Stimulated activated CD8-positive, alpha-beta memory T cell treated with anti-CD3 and anti-CD28 coated beads, Interleukin-4, amount 100 ng/mL, for 48 hours (primary cell): ENCODE measurements at regions not wholly inside any gene's neighbourhood (a gene's known extent, or its start where the extent isn't known, plus 50 kb on each side); places are given as distances from the start of the nearest gene placed in this dataset.
"Not testable (repeated sequence)": the region's sequence is repeated elsewhere in the genome, so short reads cannot be mapped to it uniquely, and the experiment has no call there.

ENCODE experiments used
- DNase-seq: peaks from one replicate; pipeline ENCODE4 v3.0.0-alpha.2; 2020

GRCh38 chr20:43836790-43837189 is 77.9 kb upstream of the TOX2 start:
- DNase-seq: no peak

GRCh38 chr20:43835944-43836508 is 78.6 kb upstream of the TOX2 start:
- DNase-seq: no peak

GRCh38 chr20:43833511-43834395 is 80.9 kb upstream of the TOX2 start:
- no peak for DNase-seq

- DNase-seq: no peak
Measured at GRCh38 chr20:43832961-43833360, 81.7 kb upstream of the TOX2 start.

- DNase-seq: no peak
Measured at GRCh38 chr20:43832096-43832816, 82.4 kb upstream of the TOX2 start.

GRCh38 chr20:43831481-43832065 is 83.1 kb upstream of the TOX2 start:
- no peak for DNase-seq

- no peak for DNase-seq
Measured at GRCh38 chr20:43830883-43831282, 83.8 kb upstream of the TOX2 start.

- no peak for DNase-seq
Measured at GRCh38 chr20:43829951-43830690, 84.5 kb upstream of the TOX2 start.

GRCh38 chr20:43827940-43828562 is 86.6 kb upstream of the TOX2 start:
- no peak for DNase-seq

GRCh38 chr20:43826943-43827342 is 87.7 kb upstream of the TOX2 start:
- not testable (repeated sequence) for DNase-seq

- no peak for DNase-seq
Measured at GRCh38 chr20:43825581-43825980, 89.1 kb upstream of the TOX2 start.

GRCh38 chr20:43825051-43825402 is 89.6 kb upstream of the TOX2 start:
- DNase-seq: no peak

GRCh38 chr20:43824309-43825050 is 90.2 kb upstream of the TOX2 start:
- DNase-seq: no peak

GRCh38 chr20:43821795-43822194 is 92.9 kb upstream of the TOX2 start:
- no peak for DNase-seq

- no peak for DNase-seq
Measured at GRCh38 chr20:43820731-43821330, 93.8 kb upstream of the TOX2 start.

- no peak for DNase-seq
Measured at GRCh38 chr20:43812216-43812615, 85.4 kb upstream of the GTSF1L start.

GRCh38 chr20:43809206-43809819 is 82.5 kb upstream of the GTSF1L start:
- no peak for DNase-seq

GRCh38 chr20:43804781-43805180 is 78.0 kb upstream of the GTSF1L start:
- no peak for DNase-seq

GRCh38 chr20:43803276-43803675 is 76.5 kb upstream of the GTSF1L start:
- DNase-seq: no peak

- no peak for DNase-seq
Measured at GRCh38 chr20:43800186-43800585, 73.4 kb upstream of the GTSF1L start.

- DNase-seq: no peak
Measured at GRCh38 chr20:43799741-43800140, 72.9 kb upstream of the GTSF1L start.
